Endothelial cell of umbilical vein (primary cell): ENCODE measurements at regions not wholly inside any gene's neighbourhood (a gene's known extent, or its start where the extent isn't known, plus 50 kb on each side); places are given as distances from the start of the nearest gene placed in this dataset.

Source experiments
- BruUV-seq: library from RNA; stranded (reverse); fragments of 400-500 nt; replicated peaks from 2 replicates; lab custom pipeline; 2021; lab: Mats Ljungman, UMichigan
- CTCF ChIA-PET: fragments of 300-600, 350-600 bp; sonication (Branson Sonifier 250); formaldehyde crosslinking; loops from one replicate; lab custom pipeline; 2021; ENCODE audit warnings: antibody characterized with exemption, inconsistent platforms; lab: Charles Lee
- POLR2A ChIA-PET: fragments of 300-600, 350-600 bp; sonication (Branson Sonifier 250); formaldehyde crosslinking; loops from one replicate; lab custom pipeline; 2021; ENCODE audit warnings: antibody characterized with exemption, inconsistent platforms; lab: Charles Lee
- DNase-seq: peaks from one replicate; pipeline ENCODE4 v3.0.0-alpha.2; 2011; ENCODE audit warnings: low read depth, low spot score
- FAIRE-seq: peaks from 2 replicates; lab custom pipeline; 2011; peaks lifted over from hg19 to GRCh38; lab: Jason Lieb, UNC
- H2AFZ ChIP-seq: 2 replicates; pipeline ENCODE4 v1.6.0; 2012; ENCODE audit warnings: low read depth, low read length, control low read depth, inconsistent platforms
- H3K27ac ChIP-seq: 2 replicates; pipeline ENCODE4 v1.5.1; 2011; ENCODE audit warnings: low read depth, mild to moderate bottlenecking, control low read depth, low read length, moderate library complexity; ENCODE audit not compliant: insufficient read depth
- H3K27me3 ChIP-seq, 2 experiments: 2 replicates each; pipeline versions ENCODE4 v1.6.0 to v1.6.1; 2011; ENCODE audit warnings: low read length in 2 of 2, mixed read lengths in 1 of 2; ENCODE audit not compliant: control insufficient read depth in 2 of 2, insufficient read depth in 2 of 2
- H3K36me3 ChIP-seq, 2 experiments: 2 replicates in 1 of 2; 3 replicates in 1 of 2; pipeline ENCODE4 v1.5.1; 2011; ENCODE audit warnings: low read length in 2 of 2, mild to moderate bottlenecking in 1 of 2, moderate library complexity in 1 of 2; ENCODE audit not compliant: control insufficient read depth in 2 of 2, insufficient read depth in 2 of 2; ENCODE audit errors: extremely low read depth in 1 of 2
- H3K4me1 ChIP-seq: 3 replicates; pipeline ENCODE4 v1.5.1; 2011; ENCODE audit warnings: mild to moderate bottlenecking, low read length; ENCODE audit not compliant: control insufficient read depth, insufficient read depth; ENCODE audit errors: extremely low read depth
- H3K4me2 ChIP-seq: 2 replicates; pipeline ENCODE4 v1.6.1; 2011; ENCODE audit warnings: low read length, control low read depth, mixed read lengths; ENCODE audit not compliant: insufficient read depth
- H3K4me3 ChIP-seq, 3 experiments: fragments of 200-600 bp in 1 of 3; sonication (generic), shearing (Covaris generic) in 1 of 3; replicated peaks in 1 of 3; 2 replicates each; pipeline ENCODE4 v1.5.1; 2011 to 2016; ENCODE audit warnings: control low read depth in 3 of 3, low read length in 3 of 3, mild to moderate bottlenecking in 2 of 3, inconsistent platforms in 1 of 3, low read depth in 1 of 3, moderate library complexity in 1 of 3; ENCODE audit not compliant: insufficient read depth in 1 of 3
- H3K79me2 ChIP-seq: 2 replicates; pipeline ENCODE4 v1.6.0; 2012; ENCODE audit warnings: low read length, inconsistent platforms; ENCODE audit not compliant: control insufficient read depth, insufficient read depth
- H3K9ac ChIP-seq: replicated peaks from 2 replicates; pipeline ENCODE3; 2011; ENCODE audit warnings: low read length, control low read depth; ENCODE audit not compliant: insufficient read depth; ENCODE audit errors: extremely low read depth
- H3K9me1 ChIP-seq: replicated peaks from 3 replicates; pipeline ENCODE4 v1.6.0; 2011; ENCODE audit warnings: mild to moderate bottlenecking, low read length; ENCODE audit not compliant: control insufficient read depth, insufficient read depth; ENCODE audit errors: extremely low read depth
- H3K9me3 ChIP-seq: replicated peaks from 2 replicates; pipeline ENCODE4 v1.5.1; 2012; ENCODE audit warnings: low read length, inconsistent platforms; ENCODE audit not compliant: control insufficient read depth, insufficient read depth
- H4K20me1 ChIP-seq: replicated peaks from 2 replicates; pipeline ENCODE3; 2011; ENCODE audit warnings: mild to moderate bottlenecking, low read length; ENCODE audit not compliant: control insufficient read depth, insufficient read depth; ENCODE audit errors: extremely low read depth
- EZH2 ChIP-seq: IDR thresholded peaks from 2 replicates; pipeline ENCODE4 v1.6.1; 2012; ENCODE audit warnings: borderline replicate concordance, low read depth, mild to moderate bottlenecking, moderate library complexity, low read length, inconsistent platforms; ENCODE audit not compliant: severe bottlenecking
- FOS ChIP-seq: IDR thresholded peaks from 2 replicates; pipeline ENCODE4 v1.6.1; 2011; ENCODE audit warnings: mild to moderate bottlenecking, low read length, moderate library complexity, borderline replicate concordance; ENCODE audit not compliant: insufficient read depth
- GATA2 ChIP-seq: IDR thresholded peaks from 2 replicates; pipeline ENCODE4 v1.7.0; 2011; ENCODE audit warnings: low read depth, mild to moderate bottlenecking, moderate library complexity, mixed read lengths, low read length; ENCODE audit not compliant: insufficient read length, insufficient read depth
- POLR2A ChIP-seq: IDR thresholded peaks from 2 replicates; pipeline ENCODE4 v1.6.1; 2012; ENCODE audit warnings: low read depth, mild to moderate bottlenecking, control low read depth, low read length
- POLR2AphosphoS5 ChIP-seq: IDR thresholded peaks from 2 replicates; pipeline ENCODE4 v1.6.1; 2012; ENCODE audit warnings: low read depth, mild to moderate bottlenecking, control low read depth, low read length, moderate library complexity; ENCODE audit not compliant: insufficient read depth
- dilution Hi-C: fragments of 300-500 bp; cut with MboI; formaldehyde crosslinking; loops from one replicate; pipeline ENCODE4 v1.15.0; 2019; ENCODE audit warnings: low sequenced_read_pairs; ENCODE audit not compliant: extremely low pct_ligation_motif_present
- intact Hi-C: fragments of 100-400 bp; cut with micrococcal nuclease; formaldehyde crosslinking; loops from one replicate; pipeline ENCODE4 v1.10.0; 2022
- TF ChIP-seq, protein P1 (sequence below): IDR thresholded peaks from 2 replicates; pipeline ENCODE4 v1.6.1; 2011; ENCODE audit not compliant: insufficient read depth, insufficient read length
- TF ChIP-seq, protein P2 (sequence below), 2 donors: IDR thresholded peaks; 1 replicate in 1 of 2; 2 replicates in 1 of 2; pipeline ENCODE4 v1.5.1; 2011; ENCODE audit warnings: low read length in 2 of 2, mild to moderate bottlenecking in 2 of 2, moderate library complexity in 2 of 2, control low read depth in 1 of 2, inconsistent platforms in 1 of 2, low read depth in 1 of 2; ENCODE audit not compliant: insufficient read depth in 1 of 2; ENCODE audit errors: extremely low read depth in 1 of 2

DNA sequence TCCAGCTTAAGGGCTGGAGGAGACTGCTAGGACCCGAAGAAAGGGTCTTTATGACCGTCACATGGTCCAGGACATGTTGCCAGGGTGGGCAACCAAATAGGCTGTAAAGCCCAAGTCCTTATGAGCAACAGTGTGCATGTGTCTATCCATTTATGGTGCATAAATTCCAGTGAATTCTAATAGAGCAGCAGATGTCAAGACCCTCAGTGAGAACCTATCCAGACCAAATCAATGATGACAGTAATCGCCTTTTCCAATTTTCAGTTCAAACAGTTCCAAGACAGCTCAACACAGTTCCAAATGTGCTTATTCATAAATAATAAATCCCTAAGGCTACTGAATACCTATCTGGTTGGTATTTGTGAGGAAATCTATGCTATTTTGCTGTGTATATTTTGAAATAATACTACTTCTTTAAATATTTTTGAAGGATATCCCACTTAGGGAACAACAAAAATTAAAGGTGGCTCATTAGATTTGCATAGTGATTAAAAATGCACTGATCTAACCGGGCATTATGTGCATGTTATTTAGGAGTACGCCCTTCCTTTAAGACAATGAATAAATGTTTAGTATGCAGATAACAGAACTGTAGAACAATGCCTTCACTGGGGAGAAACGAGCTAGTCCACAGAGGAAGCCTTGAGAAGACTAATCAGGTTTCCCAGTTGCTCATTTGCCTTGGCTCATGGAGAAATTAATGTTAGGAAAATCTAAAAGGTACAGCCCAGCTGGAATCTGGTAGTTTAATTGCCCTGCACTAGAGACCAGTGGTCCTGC lies 519.5 kb upstream of the CHAC2 start:
- no peak overlapping the region for H2AFZ ChIP-seq
- no peak overlapping the region for H3K9ac ChIP-seq
- H3K4me3 ChIP-seq, result no peak overlapping the region
- peak; percentile 18 for DNase-seq
- CTCF ChIA-PET, result no interaction called here
- no peaks in the 10 kb centered on the region for H3K4me1 ChIP-seq
- no peaks in the 10 kb centered on the region for H3K9me3 ChIP-seq
- no peaks in the 10 kb centered on the region for H3K36me3 ChIP-seq
- POLR2A ChIA-PET, result no interaction called here
- BruUV-seq, result no TSS peak
- intact Hi-C loops, result no loop called here
- H3K4me2 ChIP-seq, result no peak overlapping the region
- H3K79me2 ChIP-seq, result no peaks in the 10 kb centered on the region
- H3K9me1 ChIP-seq, result no peaks in the 10 kb centered on the region
- H4K20me1 ChIP-seq, result no peaks in the 10 kb centered on the region
- no peaks in the 10 kb centered on the region for H3K27me3 ChIP-seq
- FAIRE-seq, result no peak
- dilution Hi-C loops, result no loop called here
- TF ChIP-seq EZH2 (no peak), POLR2A (no peak), POLR2AphosphoS5 (no peak), GATA2 (no peak), FOS (no peak)
- TF ChIP-seq, protein P1, sequence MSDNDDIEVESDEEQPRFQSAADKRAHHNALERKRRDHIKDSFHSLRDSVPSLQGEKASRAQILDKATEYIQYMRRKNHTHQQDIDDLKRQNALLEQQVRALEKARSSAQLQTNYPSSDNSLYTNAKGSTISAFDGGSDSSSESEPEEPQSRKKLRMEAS, result no peak
- TF ChIP-seq, protein P2, sequence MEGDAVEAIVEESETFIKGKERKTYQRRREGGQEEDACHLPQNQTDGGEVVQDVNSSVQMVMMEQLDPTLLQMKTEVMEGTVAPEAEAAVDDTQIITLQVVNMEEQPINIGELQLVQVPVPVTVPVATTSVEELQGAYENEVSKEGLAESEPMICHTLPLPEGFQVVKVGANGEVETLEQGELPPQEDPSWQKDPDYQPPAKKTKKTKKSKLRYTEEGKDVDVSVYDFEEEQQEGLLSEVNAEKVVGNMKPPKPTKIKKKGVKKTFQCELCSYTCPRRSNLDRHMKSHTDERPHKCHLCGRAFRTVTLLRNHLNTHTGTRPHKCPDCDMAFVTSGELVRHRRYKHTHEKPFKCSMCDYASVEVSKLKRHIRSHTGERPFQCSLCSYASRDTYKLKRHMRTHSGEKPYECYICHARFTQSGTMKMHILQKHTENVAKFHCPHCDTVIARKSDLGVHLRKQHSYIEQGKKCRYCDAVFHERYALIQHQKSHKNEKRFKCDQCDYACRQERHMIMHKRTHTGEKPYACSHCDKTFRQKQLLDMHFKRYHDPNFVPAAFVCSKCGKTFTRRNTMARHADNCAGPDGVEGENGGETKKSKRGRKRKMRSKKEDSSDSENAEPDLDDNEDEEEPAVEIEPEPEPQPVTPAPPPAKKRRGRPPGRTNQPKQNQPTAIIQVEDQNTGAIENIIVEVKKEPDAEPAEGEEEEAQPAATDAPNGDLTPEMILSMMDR (IDR thresholded peaks at IDR 0.05; ENCODE audit: extremely low read depth in 1 of 2, insufficient read depth in 1 of 2, low read depth in 1 of 2, low read length in 2 of 2), result no peak
- H3K27ac ChIP-seq, result no peak overlapping the region
